ENCODE measurements at regions not wholly inside any gene's neighbourhood (a gene's known extent, or its start where the extent isn't known, plus 50 kb on each side); places are given as distances from the start of the nearest gene placed in this dataset.

DNA sequence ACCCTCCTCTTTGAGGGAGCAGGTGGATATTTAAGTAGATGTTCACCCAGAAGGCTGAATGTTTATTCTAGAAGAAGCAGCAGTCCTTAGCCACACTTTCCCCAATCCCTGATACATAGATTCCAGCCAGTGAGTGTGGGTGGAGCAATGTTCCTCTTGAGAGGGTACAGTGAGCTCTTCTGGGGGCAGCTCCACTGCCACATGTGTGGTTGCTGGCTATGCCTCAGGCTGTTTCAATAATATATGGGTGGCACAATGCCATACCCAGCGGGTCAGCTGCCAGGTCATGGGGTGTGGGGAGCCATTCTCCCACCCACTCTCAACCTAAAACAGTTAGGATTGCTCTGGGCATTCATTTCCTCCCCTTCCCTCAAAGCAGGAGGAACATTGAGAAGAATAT is 61.6 kb upstream of the DAB2 start:
- CTCF ChIA-PET = interaction anchor here (1.1 kb wide), 2 partner anchors 61 to 111 kb away, joined by 3 to 4 read pairs; no protein-coding TSS in a partner anchor
- ATAC-seq (no peak), DNase-seq (no peak)
- Mint-ChIP-seq H3K9me3 (ENCODE audit: insufficient read depth) (no peaks in the 10 kb centered on the region), H3K4me1 (ENCODE audit: low read depth) (no peaks in the 10 kb centered on the region), H3K27me3 (ENCODE audit: low read depth) (peaks cover 13% of the 10 kb centered on the region), H3K36me3 (ENCODE audit: low read depth) (no peaks in the 10 kb centered on the region), H3K27ac (no peak overlapping the region), H3K4me3 (no peak overlapping the region)
- POLR2A ChIA-PET = no interaction called here

DNA sequence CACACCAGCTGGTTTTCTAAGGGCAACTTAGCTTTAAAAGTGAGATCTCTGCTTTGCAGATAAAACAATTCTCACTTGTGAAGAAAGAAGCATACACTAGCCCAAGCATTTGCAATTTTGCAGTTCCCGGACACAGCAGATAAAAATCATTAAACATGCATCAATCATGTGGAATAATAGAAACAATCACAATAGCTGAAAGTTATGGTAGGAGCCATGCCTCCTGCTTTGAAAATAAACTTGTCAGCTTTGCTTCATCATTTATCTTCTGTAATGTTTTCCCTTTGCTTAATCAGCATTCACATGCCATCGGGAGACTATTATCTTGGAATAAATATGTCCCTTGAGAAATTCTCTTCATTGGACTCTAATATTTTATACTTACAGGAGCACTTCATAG is 60.3 kb upstream of the DAB2 start:
- H3K4me1 Mint-ChIP-seq (ENCODE audit: low read depth) = no peaks in the 10 kb centered on the region
- H3K36me3 Mint-ChIP-seq (ENCODE audit: low read depth) = no peaks in the 10 kb centered on the region
- H3K27me3 Mint-ChIP-seq (ENCODE audit: low read depth) = peaks cover 14% of the 10 kb centered on the region
- H3K27ac Mint-ChIP-seq = no peak overlapping the region
- H3K4me3 Mint-ChIP-seq = no peak overlapping the region
- POLR2A ChIA-PET = no interaction called here
- H3K9me3 Mint-ChIP-seq (ENCODE audit: insufficient read depth) = no peaks in the 10 kb centered on the region
- ATAC-seq = no peak
- DNase-seq = no peak
- CTCF ChIA-PET = no interaction called here

DNA sequence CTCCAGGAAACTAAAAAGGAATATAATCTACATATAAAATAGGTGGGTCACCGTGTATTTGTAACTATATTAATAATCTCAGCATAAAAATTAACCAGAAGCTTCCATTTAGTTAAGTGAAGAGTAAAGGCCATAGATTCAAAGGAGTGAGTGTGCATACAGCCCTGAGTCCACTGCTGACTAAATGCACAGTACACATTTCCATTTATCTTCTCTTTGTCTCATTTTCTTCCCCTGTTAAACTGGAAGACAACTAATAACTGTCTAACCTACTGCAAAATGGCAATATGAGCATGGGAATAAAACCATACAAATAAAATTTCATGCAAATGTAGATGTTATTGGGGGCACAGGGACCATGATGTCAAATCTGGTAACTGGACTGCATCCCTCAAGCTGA is 59.9 kb upstream of the DAB2 start:
- ATAC-seq (no peak), DNase-seq (no peak)
- H3K9me3 Mint-ChIP-seq (ENCODE audit: insufficient read depth) = no peaks in the 10 kb centered on the region
- ChIA-PET POLR2A (no interaction called here), CTCF (no interaction called here)
- H3K4me1 Mint-ChIP-seq (ENCODE audit: low read depth) = no peaks in the 10 kb centered on the region
- no peak overlapping the region for H3K4me3 Mint-ChIP-seq
- H3K27ac Mint-ChIP-seq = no peak overlapping the region
- peaks cover 16% of the 10 kb centered on the region for H3K27me3 Mint-ChIP-seq (ENCODE audit: low read depth)
- no peaks in the 10 kb centered on the region for H3K36me3 Mint-ChIP-seq (ENCODE audit: low read depth)

DNA sequence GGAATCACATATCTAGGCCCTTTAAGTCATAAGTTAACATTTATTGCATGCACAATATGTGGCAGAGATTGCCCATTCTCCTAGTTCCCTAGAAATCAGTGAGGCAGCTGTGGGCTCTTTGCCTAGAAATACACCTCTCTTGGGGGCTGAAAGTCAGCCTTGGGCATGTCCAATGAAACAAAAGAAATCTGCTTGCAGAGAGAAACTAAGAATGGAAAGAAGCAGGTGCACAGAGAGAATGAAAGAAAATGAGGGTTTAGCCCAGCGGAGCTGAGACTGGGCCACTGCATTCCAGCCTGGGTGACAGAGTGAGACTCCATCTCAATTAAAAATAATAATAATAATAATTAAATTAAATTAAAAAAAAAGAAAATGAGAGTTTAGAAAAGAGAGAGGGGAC is 57.3 kb upstream of the DAB2 start:
- Mint-ChIP-seq H3K9me3 (ENCODE audit: insufficient read depth) (no peaks in the 10 kb centered on the region), H3K36me3 (ENCODE audit: low read depth) (no peaks in the 10 kb centered on the region), H3K4me3 (no peak overlapping the region), H3K27ac (no peak overlapping the region), H3K4me1 (ENCODE audit: low read depth) (no peaks in the 10 kb centered on the region), H3K27me3 (ENCODE audit: low read depth) (peaks cover 12% of the 10 kb centered on the region)
- ChIA-PET POLR2A (no interaction called here), CTCF (no interaction called here)
- ATAC-seq = no peak
- DNase-seq = no peak

DNA sequence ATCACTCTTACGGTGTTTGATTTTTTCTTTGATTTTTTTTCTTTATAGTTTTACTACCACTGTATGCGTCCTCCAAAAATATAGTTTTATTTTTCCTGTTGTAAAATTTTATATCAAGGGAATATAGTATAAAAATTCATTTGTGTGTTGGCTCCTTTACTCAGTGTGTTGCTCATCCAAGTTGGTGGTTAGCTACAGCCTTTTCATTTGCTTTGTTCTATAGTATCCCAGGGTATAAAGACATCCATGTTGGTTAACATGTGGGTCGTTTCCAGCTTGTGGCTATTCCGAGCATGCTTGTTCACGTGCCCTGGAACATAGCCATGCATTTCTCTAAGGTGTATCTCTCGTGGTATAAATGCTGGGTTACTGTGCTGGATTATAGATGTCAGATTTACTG is 54.8 kb upstream of the DAB2 start:
- ChIA-PET POLR2A (no interaction called here), CTCF (no interaction called here)
- H3K27me3 Mint-ChIP-seq (ENCODE audit: low read depth) = peaks cover 4% of the 10 kb centered on the region
- ATAC-seq (no peak), DNase-seq (no peak)
- no peaks in the 10 kb centered on the region for H3K9me3 Mint-ChIP-seq (ENCODE audit: insufficient read depth)
- no peaks in the 10 kb centered on the region for H3K36me3 Mint-ChIP-seq (ENCODE audit: low read depth)
- no peaks in the 10 kb centered on the region for H3K4me1 Mint-ChIP-seq (ENCODE audit: low read depth)
- no peak overlapping the region for H3K27ac Mint-ChIP-seq
- H3K4me3 Mint-ChIP-seq = no peak overlapping the region

DNA sequence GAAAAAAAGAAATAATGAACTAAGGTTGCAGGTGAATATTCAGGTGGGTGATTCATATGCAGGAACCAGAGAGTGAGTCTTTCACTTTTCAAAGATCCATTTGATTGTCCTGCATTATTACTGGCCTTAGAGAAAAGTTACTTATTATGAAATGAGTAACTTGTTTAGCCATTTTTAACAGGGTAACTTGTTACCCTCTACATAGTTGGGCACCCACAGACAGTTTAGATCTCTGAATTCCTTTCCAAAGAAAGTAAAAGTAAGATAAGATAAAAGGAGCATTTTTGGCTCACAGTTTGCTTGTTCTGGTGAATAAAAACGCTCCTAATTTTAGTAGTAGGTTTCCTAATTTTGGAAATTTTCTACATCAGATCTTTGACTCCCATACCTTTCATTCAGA is 54.1 kb upstream of the DAB2 start:
- CTCF ChIA-PET = no interaction called here
- DNase-seq (no peak), ATAC-seq (no peak)
- H3K27me3 Mint-ChIP-seq (ENCODE audit: low read depth) = peaks cover 4% of the 10 kb centered on the region
- POLR2A ChIA-PET = no interaction called here
- no peaks in the 10 kb centered on the region for H3K36me3 Mint-ChIP-seq (ENCODE audit: low read depth)
- no peaks in the 10 kb centered on the region for H3K9me3 Mint-ChIP-seq (ENCODE audit: insufficient read depth)
- H3K4me3 Mint-ChIP-seq = no peak overlapping the region
- H3K27ac Mint-ChIP-seq = no peak overlapping the region
- H3K4me1 Mint-ChIP-seq (ENCODE audit: low read depth) = no peaks in the 10 kb centered on the region

DNA sequence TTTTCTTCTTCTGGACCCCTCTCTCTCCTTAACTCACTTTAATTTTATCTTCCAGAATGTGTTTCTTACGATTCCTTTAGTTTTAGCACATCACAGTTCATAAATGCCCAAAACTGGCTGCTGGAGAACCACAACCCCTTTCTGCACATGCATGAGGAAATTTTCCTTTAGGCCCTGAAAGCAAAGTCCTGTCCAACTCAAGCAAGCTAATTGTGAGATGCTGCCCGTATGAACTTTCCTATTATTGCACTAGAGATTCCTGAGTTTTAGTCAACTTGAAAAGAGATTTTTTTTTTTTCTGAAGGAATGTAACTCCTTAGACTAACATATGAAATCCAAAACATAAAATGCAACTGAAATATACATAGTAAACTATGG is 52.1 kb upstream of the DAB2 start:
- ATAC-seq (no peak), DNase-seq (no peak)
- no peaks in the 10 kb centered on the region for H3K4me1 Mint-ChIP-seq (ENCODE audit: low read depth)
- ChIA-PET POLR2A (no interaction called here), CTCF (interaction anchor here (1.2 kb wide), 1 partner anchor 11 kb away, joined by 4 read pairs; no protein-coding TSS in a partner anchor)
- H3K9me3 Mint-ChIP-seq (ENCODE audit: insufficient read depth) = no peaks in the 10 kb centered on the region
- peaks cover 4% of the 10 kb centered on the region for H3K27me3 Mint-ChIP-seq (ENCODE audit: low read depth)
- no peak overlapping the region for H3K4me3 Mint-ChIP-seq
- H3K36me3 Mint-ChIP-seq (ENCODE audit: low read depth) = no peaks in the 10 kb centered on the region
- no peak overlapping the region for H3K27ac Mint-ChIP-seq

DNA sequence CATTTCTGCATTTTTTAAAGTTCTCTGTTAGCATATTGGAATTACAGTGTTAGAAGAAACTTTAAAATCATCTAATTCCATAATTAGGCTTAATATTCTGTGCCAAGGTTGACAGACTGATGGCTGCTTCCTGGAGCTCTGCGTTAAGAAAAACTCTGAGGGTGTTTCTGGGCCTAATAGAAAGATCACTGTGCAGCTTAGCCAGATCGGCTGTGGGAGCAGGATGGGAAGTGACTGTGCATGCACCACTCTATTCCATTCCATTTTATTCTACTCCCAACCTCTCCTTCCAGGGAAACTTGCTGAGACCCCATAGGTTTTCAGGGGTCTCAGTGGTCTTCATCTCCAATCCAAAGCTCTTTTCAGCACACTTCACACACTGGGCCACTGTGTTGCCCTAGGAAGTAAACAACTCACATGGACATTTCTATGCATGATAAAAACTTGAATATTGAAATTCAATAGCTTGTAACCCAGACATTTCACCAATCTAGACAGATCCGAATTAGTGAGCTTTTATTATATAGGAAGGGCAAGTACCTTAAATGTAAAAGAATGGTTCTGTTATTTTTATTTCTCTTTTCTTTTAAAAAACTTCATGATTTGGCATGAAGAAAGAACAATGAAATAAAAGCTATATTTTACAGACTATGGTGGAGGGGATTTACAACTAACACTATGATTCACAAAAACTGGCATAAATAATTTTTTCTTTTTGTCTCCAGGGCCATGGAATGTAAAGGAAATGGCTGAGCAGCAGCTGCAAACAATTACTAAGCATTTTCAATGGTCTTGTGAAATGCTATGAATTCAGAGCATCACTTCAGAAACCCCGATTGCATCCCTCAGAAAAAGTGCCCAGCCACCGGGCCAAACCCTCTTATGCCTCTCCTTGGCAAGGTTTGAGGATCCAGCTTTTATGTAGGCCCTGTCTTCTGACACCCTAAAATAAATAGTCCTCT is 51.4 kb upstream of the DAB2 start:
- Mint-ChIP-seq H3K27me3 (ENCODE audit: low read depth) (peaks cover 4% of the 10 kb centered on the region), H3K4me3 (no peak overlapping the region), H3K9me3 (ENCODE audit: insufficient read depth) (no peaks in the 10 kb centered on the region), H3K27ac (no peak overlapping the region), H3K4me1 (ENCODE audit: low read depth) (no peaks in the 10 kb centered on the region), H3K36me3 (ENCODE audit: low read depth) (no peaks in the 10 kb centered on the region)
- CTCF ChIA-PET = interaction anchor here (0.5 to 1.2 kb wide), 2 partner anchors 12 to 219 kb away, joined by 4 read pairs; no protein-coding TSS in a partner anchor
- ATAC-seq = no peak
- POLR2A ChIA-PET = no interaction called here
- DNase-seq = no peak

DNA sequence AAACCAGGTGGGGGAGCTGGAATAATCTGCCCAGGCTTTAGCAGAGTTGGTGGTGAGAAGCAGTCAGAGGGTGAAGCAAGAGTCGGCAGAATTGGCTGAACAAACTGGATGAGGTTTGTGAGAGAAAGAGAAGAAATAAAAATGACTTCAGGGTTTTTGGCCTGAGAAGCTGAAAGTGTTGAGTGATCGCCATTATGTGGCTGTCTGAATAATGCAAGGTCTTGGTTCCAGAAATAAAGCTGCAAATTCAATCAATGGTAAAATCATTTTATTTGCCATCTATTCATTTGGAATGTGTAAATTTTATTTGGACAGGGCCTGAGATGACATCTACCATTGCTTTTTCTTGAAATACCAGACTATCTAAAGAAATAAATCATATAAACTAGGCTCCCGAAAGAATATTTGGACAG is 50.4 kb upstream of the DAB2 start:
- no peak for ATAC-seq
- ChIA-PET POLR2A (no interaction called here), CTCF (interaction anchor here (1.3 kb wide), 1 partner anchor 69 kb away, joined by 3 read pairs; no protein-coding TSS in a partner anchor)
- H3K4me3 Mint-ChIP-seq = no peak overlapping the region
- no peaks in the 10 kb centered on the region for H3K4me1 Mint-ChIP-seq (ENCODE audit: low read depth)
- H3K36me3 Mint-ChIP-seq (ENCODE audit: low read depth) = no peaks in the 10 kb centered on the region
- H3K27me3 Mint-ChIP-seq (ENCODE audit: low read depth) = peaks cover 4% of the 10 kb centered on the region
- no peak overlapping the region for H3K27ac Mint-ChIP-seq
- no peak for DNase-seq
- no peaks in the 10 kb centered on the region for H3K9me3 Mint-ChIP-seq (ENCODE audit: insufficient read depth)
